ENCODE measurements at regions not wholly inside any gene's neighbourhood (a gene's known extent, or its start where the extent isn't known, plus 50 kb on each side); places are given as distances from the start of the nearest gene placed in this dataset.

- ATAC-seq: peak in 1 of 2 donors; percentile 24
- Histone ChIP-seq H3K36me3 (no peaks in the 10 kb centered on the region), H3K9me3 (no peaks in the 10 kb centered on the region), H3K4me1 (no peaks in the 10 kb centered on the region), H3K27ac (no peak overlapping the region), H3K4me3 (no peak overlapping the region), H3K27me3 (ENCODE audit: low read depth) (no peaks in the 10 kb centered on the region)
- TF ChIP-seq CTCF (IDR thresholded peaks at IDR 0.05): no peak
- DNase-seq: peak; percentile 22
- intact Hi-C loops (cut with DNase I): no loop called here
Observed at GRCh38 chr16:35174016-35174415, 1714.6 kb downstream of the TP53TG3F start.

GRCh38 chr16:35176449-35176848 is 1717.0 kb downstream of the TP53TG3F start:
- Histone ChIP-seq H3K27ac (no peak overlapping the region), H3K27me3 (ENCODE audit: low read depth) (no peaks in the 10 kb centered on the region), H3K4me1 (no peaks in the 10 kb centered on the region), H3K4me3 (no peak overlapping the region), H3K9me3 (no peaks in the 10 kb centered on the region), H3K36me3 (no peaks in the 10 kb centered on the region)
- DNase-seq (no peak), ATAC-seq (no peak)
- no peak for TF ChIP-seq CTCF (IDR thresholded peaks at IDR 0.05)
- intact Hi-C loops (cut with DNase I): no loop called here

GRCh38 chr16:35177851-35178250 is 1718.4 kb downstream of the TP53TG3F start:
- no peak overlapping the region for H3K4me3 ChIP-seq
- DNase-seq (no peak), ATAC-seq (no peak)
- H3K27ac ChIP-seq: no peak overlapping the region
- H3K27me3 ChIP-seq (ENCODE audit: low read depth): no peaks in the 10 kb centered on the region
- no peaks in the 10 kb centered on the region for H3K36me3 ChIP-seq
- H3K4me1 ChIP-seq: no peaks in the 10 kb centered on the region
- TF ChIP-seq CTCF (IDR thresholded peaks at IDR 0.05): no peak
- intact Hi-C loops (cut with DNase I): no loop called here
- H3K9me3 ChIP-seq: no peaks in the 10 kb centered on the region

GRCh38 chr16:35180970-35181369 is 1721.6 kb downstream of the TP53TG3F start:
- H3K27me3 ChIP-seq (ENCODE audit: low read depth): no peaks in the 10 kb centered on the region
- no peaks in the 10 kb centered on the region for H3K36me3 ChIP-seq
- H3K4me3 ChIP-seq: no peak overlapping the region
- H3K27ac ChIP-seq: no peak overlapping the region
- TF ChIP-seq CTCF (IDR thresholded peaks at IDR 0.05): no peak
- intact Hi-C loops (cut with DNase I): no loop called here
- no peaks in the 10 kb centered on the region for H3K9me3 ChIP-seq
- H3K4me1 ChIP-seq: no peaks in the 10 kb centered on the region
- DNase-seq (no peak), ATAC-seq (no peak)

GRCh38 chr16:35181422-35182030 is 1722.1 kb downstream of the TP53TG3F start:
- DNase-seq (no peak), ATAC-seq (no peak)
- Histone ChIP-seq H3K4me3 (no peak overlapping the region), H3K27me3 (ENCODE audit: low read depth) (no peaks in the 10 kb centered on the region), H3K36me3 (no peaks in the 10 kb centered on the region), H3K4me1 (no peaks in the 10 kb centered on the region), H3K27ac (no peak overlapping the region), H3K9me3 (no peaks in the 10 kb centered on the region)
- intact Hi-C loops (cut with DNase I): no loop called here
- no peak for TF ChIP-seq CTCF (IDR thresholded peaks at IDR 0.05)

Measured in lower lobe of right lung (tissue), 2 donors.